Retinal pigment epithelial cell (primary cell): ENCODE measurements at regions not wholly inside any gene's neighbourhood (a gene's known extent, or its start where the extent isn't known, plus 50 kb on each side); places are given as distances from the start of the nearest gene placed in this dataset.
"Not testable (repeated sequence)": the region's sequence is repeated elsewhere in the genome, so short reads cannot be mapped to it uniquely, and the experiment has no call there.

Experiments used
- DNase-seq: peaks from one replicate; pipeline ENCODE4 v3.0.0-alpha.2; 2010; ENCODE audit warnings: low read depth
- H3K4me3 ChIP-seq: 2 replicates; pipeline ENCODE4 v1.5.1; 2011; ENCODE audit warnings: mild to moderate bottlenecking, low read length, control low read depth, moderate library complexity
- TF ChIP-seq, protein P1 (sequence below): conservative IDR thresholded peaks from 2 replicates; pipeline ENCODE4 v1.5.1; 2011; ENCODE audit warnings: low read depth, low read length, control low read depth, inconsistent platforms

DNA sequence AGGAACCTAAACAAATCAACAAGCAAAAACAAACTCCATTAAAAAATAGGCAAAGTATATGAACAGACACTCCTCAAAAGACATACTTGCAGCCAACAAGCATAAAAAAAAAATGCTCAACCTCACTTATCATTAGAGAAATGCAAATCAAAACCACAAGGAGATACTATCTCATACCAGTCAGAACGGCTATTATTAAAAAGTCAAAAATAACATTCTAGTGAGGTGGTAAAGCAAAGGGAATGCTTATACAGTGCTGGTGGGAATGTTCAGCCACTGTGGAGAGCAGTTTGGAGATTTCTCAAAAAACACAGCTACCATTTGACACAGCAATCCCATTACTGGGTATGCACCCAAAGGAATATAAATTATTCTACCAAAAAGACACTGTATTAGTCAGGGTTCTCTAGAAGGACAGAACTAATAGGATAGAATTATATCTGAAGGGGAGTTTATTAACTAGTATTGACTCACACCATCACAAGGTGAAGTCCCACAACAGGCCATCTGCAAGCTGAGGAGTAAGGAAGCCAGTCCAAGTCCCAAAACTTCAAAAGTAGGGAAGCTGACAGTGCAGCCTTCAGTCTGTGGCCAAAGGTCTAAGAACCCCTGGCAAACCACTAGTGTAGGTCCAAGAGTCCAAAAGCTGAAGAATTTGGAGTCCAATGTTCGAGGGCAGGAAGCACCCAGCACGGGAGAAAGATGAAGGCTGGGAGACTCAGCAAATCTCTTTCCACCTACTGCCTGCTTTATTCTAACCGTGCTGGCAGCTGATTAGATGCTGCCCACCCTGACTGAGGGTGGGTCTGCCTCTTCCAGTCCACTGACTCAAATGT lies 101.6 kb upstream of the KRAS start:
- H3K4me3 ChIP-seq, result no peak overlapping the region
- TF ChIP-seq, protein P1, sequence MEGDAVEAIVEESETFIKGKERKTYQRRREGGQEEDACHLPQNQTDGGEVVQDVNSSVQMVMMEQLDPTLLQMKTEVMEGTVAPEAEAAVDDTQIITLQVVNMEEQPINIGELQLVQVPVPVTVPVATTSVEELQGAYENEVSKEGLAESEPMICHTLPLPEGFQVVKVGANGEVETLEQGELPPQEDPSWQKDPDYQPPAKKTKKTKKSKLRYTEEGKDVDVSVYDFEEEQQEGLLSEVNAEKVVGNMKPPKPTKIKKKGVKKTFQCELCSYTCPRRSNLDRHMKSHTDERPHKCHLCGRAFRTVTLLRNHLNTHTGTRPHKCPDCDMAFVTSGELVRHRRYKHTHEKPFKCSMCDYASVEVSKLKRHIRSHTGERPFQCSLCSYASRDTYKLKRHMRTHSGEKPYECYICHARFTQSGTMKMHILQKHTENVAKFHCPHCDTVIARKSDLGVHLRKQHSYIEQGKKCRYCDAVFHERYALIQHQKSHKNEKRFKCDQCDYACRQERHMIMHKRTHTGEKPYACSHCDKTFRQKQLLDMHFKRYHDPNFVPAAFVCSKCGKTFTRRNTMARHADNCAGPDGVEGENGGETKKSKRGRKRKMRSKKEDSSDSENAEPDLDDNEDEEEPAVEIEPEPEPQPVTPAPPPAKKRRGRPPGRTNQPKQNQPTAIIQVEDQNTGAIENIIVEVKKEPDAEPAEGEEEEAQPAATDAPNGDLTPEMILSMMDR, result no peak
- DNase-seq, result peak; percentile 15

DNA sequence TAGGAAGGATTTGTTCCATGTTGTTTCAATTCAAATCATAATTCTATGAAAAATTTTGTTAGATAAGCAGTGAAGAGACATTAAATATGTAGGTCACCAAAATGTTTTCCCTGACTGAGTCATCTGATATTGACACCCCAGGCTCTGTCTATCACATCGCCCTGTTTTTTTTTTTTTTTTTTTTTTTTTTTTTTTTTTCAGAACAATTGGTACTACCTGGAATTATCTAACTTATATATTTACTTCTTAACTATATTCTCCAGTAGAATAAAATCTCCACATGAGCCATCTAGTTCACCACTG lies 97.8 kb upstream of the KRAS start:
- no peak overlapping the region for H3K4me3 ChIP-seq
- DNase-seq, result no peak
- TF ChIP-seq, protein P1, result no peak

DNA sequence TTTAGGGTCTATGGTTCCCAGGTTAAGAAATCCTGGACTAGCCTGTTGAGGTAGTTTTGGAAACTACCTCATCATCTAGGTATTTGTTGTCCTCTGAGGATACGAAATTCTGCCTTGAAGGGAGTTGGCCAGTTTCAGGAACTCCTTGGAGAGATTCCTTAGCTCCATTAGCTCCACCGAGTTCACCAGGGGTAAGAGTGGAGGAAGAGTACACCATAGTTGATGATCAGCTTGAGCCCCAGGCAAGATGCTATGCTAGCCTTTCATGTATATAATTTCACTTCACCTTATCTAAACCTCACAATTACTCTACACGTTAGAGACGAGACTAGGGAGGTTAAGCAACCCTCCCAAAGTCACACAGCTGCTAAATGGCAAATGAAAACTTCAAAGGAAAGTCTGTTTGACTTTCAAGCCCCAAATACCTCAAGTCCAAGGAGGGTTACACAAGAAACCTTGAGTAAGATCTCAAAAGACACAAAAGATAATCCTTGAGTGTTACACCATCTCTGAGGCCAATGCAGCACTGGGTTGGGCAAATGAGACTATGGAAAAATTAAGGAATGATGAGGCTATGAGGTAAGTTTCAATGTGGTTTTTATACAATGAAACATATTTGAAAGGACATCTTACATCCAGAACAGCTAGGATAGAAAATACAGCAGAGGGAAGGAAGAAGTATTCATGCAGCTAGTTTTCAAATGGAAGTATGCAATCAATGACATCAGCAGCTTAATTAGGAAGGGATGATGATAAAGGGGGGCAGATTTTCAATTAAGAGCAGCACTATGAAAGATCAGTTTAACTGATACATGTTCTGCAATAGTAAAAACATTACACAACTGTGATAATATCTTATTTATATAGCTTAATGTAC lies 97.2 kb upstream of the KRAS start:
- DNase-seq, result no peak
- TF ChIP-seq, protein P1, result no peak
- H3K4me3 ChIP-seq, result no peak overlapping the region

DNA sequence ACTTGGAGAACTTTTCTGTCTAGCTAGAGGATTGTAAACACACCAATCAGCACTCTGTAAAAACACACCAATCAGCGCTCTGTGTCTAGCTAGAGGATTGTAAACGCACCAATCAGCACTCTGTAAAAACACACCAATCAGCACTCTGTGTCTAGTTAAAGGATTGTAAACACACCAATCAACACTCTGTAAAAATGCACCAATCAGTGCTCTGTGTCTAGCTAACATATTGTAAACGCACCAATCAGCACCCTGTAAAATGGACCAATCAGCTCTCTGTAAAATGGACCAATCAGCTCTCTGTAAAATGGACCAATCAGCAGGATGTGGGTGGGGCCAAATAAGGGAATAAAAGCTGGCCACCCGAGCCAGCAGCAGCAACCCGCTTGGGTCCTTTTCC lies 91.1 kb upstream of the KRAS start:
- not testable (repeated sequence) for DNase-seq, H3K4me3 ChIP-seq

DNA sequence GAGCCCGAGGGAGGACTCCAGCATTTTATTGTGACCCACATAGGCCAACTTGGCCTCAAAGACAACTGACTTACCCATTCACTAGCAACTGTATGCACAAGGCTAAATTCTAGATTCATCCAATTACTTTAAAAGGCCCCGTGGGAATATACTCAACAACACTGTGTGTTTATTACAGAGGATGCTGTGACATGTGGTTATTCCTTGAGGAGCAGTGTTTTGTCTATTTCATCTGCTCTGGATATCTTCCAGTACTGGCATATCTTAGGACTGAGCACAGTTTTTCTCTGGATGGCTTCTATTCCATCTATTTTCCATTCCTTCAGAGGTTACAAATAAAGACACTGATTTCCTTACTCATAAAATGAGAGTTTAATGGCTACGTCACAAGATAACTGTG lies 87.2 kb upstream of the KRAS start:
- H3K4me3 ChIP-seq, result no peak overlapping the region
- TF ChIP-seq, protein P1, result no peak
- no peak for DNase-seq

DNA sequence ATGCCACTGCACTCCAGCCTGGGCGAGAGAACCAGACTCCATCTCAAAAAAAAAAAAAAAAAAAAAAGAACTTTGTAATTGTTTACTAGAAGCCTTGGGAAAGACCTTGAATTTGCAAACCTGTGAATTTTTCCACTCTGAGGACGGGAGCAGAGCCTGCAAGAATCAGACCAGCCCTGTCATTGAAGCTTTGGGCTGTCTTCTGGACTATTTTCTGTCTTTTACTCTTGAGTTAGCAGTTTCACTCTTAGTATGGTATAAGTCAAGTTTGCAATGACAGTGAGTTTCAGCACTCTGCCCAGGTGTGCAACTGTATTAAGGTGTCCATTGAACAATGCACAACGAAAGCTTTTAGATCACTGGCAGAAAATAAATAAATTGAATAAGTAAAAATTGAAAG lies 81.4 kb upstream of the KRAS start:
- TF ChIP-seq, protein P1, result no peak
- H3K4me3 ChIP-seq, result no peak overlapping the region
- DNase-seq, result no peak

DNA sequence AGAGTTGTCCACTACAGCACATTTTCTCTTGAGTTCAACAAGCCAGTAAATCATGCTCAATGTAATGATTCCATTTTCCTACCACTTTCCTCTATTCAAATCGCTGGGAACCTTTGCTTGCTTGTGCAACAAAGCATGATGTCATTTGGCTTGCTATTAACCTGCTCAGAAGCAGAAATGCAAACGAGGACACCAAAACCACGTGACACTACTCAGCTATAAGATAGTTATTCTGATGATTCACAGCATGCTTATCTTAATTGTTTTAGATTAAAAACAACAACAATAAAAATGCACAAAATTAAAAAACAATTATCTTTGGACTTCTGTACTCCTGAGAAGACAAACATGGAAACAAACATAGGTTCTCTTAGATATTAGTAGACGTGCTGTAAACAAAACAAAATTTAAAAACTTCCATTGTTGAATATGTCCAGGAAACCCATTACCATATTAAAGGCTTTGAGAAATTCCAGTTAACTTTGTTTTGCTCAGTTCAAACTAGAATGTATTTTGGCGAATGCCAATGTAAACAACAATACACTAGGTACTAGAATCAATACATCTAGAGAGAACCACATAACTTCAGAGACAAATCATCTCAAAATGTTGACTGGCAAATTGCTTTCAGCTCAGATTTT lies 77.5 kb upstream of the KRAS start:
- no peak for DNase-seq
- H3K4me3 ChIP-seq, result no peak overlapping the region
- TF ChIP-seq, protein P1, result no peak
